ENCODE measurements at regions not wholly inside any gene's neighbourhood (a gene's known extent, or its start where the extent isn't known, plus 50 kb on each side); places are given as distances from the start of the nearest gene placed in this dataset.

- Histone ChIP-seq H3K9me3 (no peaks in the 10 kb centered on the region; the same call in 1 of the 2 replicates), H3K4me1 (no peaks in the 10 kb centered on the region), H3K27me3 (replicated peaks; ENCODE audit: control insufficient read depth, insufficient read depth, low read length) (no peaks in the 10 kb centered on the region), H3K4me3 (ENCODE audit: low read depth, low read length) (no peak overlapping the region), H3K36me3 (ENCODE audit: control insufficient read depth, insufficient read depth, low read length) (no peaks in the 10 kb centered on the region)
- no peaks in the 10 kb centered on the region for H3K36me3 Mint-ChIP-seq (ENCODE audit: insufficient read depth, unreplicated experiment)
- no TSS peak for BruUV-seq (replicated peaks)
- ChIA-PET POLR2A (no interaction called here), CTCF (no interaction called here)
- H3K4me3 Mint-ChIP-seq (ENCODE audit: unreplicated experiment): no peak overlapping the region
- no peaks in the 10 kb centered on the region for H3K27me3 Mint-ChIP-seq (ENCODE audit: insufficient read depth, unreplicated experiment)
- intact Hi-C loops (cut with micrococcal nuclease; ENCODE audit: unreplicated experiment): no loop called here
- H3K27ac Mint-ChIP-seq (ENCODE audit: unreplicated experiment): no peak overlapping the region
- H3K9me3 Mint-ChIP-seq (ENCODE audit: unreplicated experiment): peaks cover 29% of the 10 kb centered on the region
- TF ChIP-seq, protein P1, sequence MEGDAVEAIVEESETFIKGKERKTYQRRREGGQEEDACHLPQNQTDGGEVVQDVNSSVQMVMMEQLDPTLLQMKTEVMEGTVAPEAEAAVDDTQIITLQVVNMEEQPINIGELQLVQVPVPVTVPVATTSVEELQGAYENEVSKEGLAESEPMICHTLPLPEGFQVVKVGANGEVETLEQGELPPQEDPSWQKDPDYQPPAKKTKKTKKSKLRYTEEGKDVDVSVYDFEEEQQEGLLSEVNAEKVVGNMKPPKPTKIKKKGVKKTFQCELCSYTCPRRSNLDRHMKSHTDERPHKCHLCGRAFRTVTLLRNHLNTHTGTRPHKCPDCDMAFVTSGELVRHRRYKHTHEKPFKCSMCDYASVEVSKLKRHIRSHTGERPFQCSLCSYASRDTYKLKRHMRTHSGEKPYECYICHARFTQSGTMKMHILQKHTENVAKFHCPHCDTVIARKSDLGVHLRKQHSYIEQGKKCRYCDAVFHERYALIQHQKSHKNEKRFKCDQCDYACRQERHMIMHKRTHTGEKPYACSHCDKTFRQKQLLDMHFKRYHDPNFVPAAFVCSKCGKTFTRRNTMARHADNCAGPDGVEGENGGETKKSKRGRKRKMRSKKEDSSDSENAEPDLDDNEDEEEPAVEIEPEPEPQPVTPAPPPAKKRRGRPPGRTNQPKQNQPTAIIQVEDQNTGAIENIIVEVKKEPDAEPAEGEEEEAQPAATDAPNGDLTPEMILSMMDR (IDR thresholded peaks at IDR 0.05; ENCODE audit: insufficient read depth in 1 of 2, low read depth in 1 of 2, low read length in 1 of 2, severe bottlenecking in 1 of 2, unreplicated experiment in 1 of 2): no peak
- H3K4me1 Mint-ChIP-seq (ENCODE audit: low read depth, unreplicated experiment): no peaks in the 10 kb centered on the region
- DNase-seq: no peak
These were observed 149.9 kb downstream of the C6orf118 start for GRCh38 chr6:165159460-165159859.

DNA sequence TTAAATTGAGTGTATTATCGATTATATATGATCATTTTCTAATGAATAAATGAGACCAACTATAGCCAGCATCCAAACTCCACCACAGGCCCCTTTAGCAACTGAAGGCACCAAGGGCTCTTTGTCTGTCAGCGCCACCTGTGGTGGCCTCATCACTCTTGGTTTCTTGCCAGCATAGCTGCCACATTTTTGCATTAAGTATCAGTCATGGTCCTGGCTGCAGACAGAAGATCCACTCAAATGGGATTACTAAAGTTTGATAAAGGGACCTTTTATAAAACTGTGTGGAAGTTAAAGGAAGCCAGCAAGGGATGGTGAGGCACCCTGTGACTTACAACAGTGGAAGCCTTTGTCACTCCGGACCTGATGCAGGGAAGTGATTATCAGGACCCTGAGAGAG lies 162.9 kb downstream of the C6orf118 start:
- no peaks in the 10 kb centered on the region for H3K27me3 Mint-ChIP-seq (ENCODE audit: insufficient read depth, unreplicated experiment)
- intact Hi-C loops (cut with micrococcal nuclease; ENCODE audit: unreplicated experiment): no loop called here
- TF ChIP-seq, protein P1 (IDR thresholded peaks at IDR 0.05; ENCODE audit: insufficient read depth in 1 of 2, low read depth in 1 of 2, low read length in 1 of 2, severe bottlenecking in 1 of 2, unreplicated experiment in 1 of 2): no peak
- no peak for DNase-seq
- Histone ChIP-seq H3K27me3 (replicated peaks; ENCODE audit: control insufficient read depth, insufficient read depth, low read length) (no peaks in the 10 kb centered on the region), H3K4me1 (peaks cover 10% of the 10 kb centered on the region; the same call in 1 of the 2 replicates), H3K4me3 (ENCODE audit: low read depth, low read length) (no peak overlapping the region), H3K9me3 (no peaks in the 10 kb centered on the region), H3K36me3 (ENCODE audit: control insufficient read depth, insufficient read depth, low read length) (no peaks in the 10 kb centered on the region)
- CTCF ChIA-PET: no interaction called here
- POLR2A ChIA-PET: no interaction called here
- no peaks in the 10 kb centered on the region for H3K36me3 Mint-ChIP-seq (ENCODE audit: insufficient read depth, unreplicated experiment)
- peaks cover 1% of the 10 kb centered on the region for H3K9me3 Mint-ChIP-seq (ENCODE audit: unreplicated experiment)
- BruUV-seq (replicated peaks): no TSS peak
- no peak overlapping the region for H3K27ac Mint-ChIP-seq (ENCODE audit: unreplicated experiment)
- H3K4me1 Mint-ChIP-seq (ENCODE audit: low read depth, unreplicated experiment): peaks cover 10% of the 10 kb centered on the region
- H3K4me3 Mint-ChIP-seq (ENCODE audit: unreplicated experiment): no peak overlapping the region

GRCh38 chr6:165135889-165136288 lies 173.5 kb downstream of the C6orf118 start:
- Mint-ChIP-seq H3K9me3 (ENCODE audit: unreplicated experiment) (peaks cover 32% of the 10 kb centered on the region), H3K4me3 (ENCODE audit: unreplicated experiment) (no peak overlapping the region), H3K4me1 (ENCODE audit: low read depth, unreplicated experiment) (no peaks in the 10 kb centered on the region), H3K36me3 (ENCODE audit: insufficient read depth, unreplicated experiment) (no peaks in the 10 kb centered on the region), H3K27me3 (ENCODE audit: insufficient read depth, unreplicated experiment) (no peaks in the 10 kb centered on the region), H3K27ac (ENCODE audit: unreplicated experiment) (no peak overlapping the region)
- intact Hi-C loops (cut with micrococcal nuclease; ENCODE audit: unreplicated experiment): no loop called here
- no TSS peak for BruUV-seq (replicated peaks)
- H3K27me3 ChIP-seq (replicated peaks; ENCODE audit: control insufficient read depth, insufficient read depth, low read length): no peaks in the 10 kb centered on the region
- H3K4me1 ChIP-seq: no peaks in the 10 kb centered on the region
- H3K36me3 ChIP-seq (ENCODE audit: control insufficient read depth, insufficient read depth, low read length): no peaks in the 10 kb centered on the region
- POLR2A ChIA-PET: no interaction called here
- TF ChIP-seq, protein P1 (IDR thresholded peaks at IDR 0.05; ENCODE audit: insufficient read depth in 1 of 2, low read depth in 1 of 2, low read length in 1 of 2, severe bottlenecking in 1 of 2, unreplicated experiment in 1 of 2): no peak
- DNase-seq: no peak
- CTCF ChIA-PET: no interaction called here
- H3K9me3 ChIP-seq: 0 out of 2 replicates have a peak, but pooled peaks cover 3% of the 10 kb centered on the region
- H3K4me3 ChIP-seq (ENCODE audit: low read depth, low read length): no peak overlapping the region

Data from Caco-2 (cell line).